ENCODE measurements at regions not wholly inside any gene's neighbourhood (a gene's known extent, or its start where the extent isn't known, plus 50 kb on each side); places are given as distances from the start of the nearest gene placed in this dataset.

- TF ChIP-seq HOMEZ (CRISPR knock-in tag; IDR thresholded peaks at IDR 0.05; ENCODE audit: low read depth) (no peak; the same call in 1 of the 2 replicates), ZNF652 (CRISPR knock-in tag; IDR thresholded peaks at IDR 0.05; ENCODE audit: borderline replicate concordance, low read depth) (peak; percentile 9; the same call in 1 of the 2 replicates), ZNF775 (CRISPR knock-in tag; IDR thresholded peaks at IDR 0.05; ENCODE audit: borderline replicate concordance) (no peak), NFKB2 (CRISPR knock-in tag; IDR thresholded peaks at IDR 0.05; ENCODE audit: borderline replicate concordance) (peak; percentile 81; the same call in 1 of the 2 replicates), ZMYM3 (CRISPR knock-in tag; IDR thresholded peaks at IDR 0.05) (no peak), LRRFIP1 (CRISPR knock-in tag; conservative IDR thresholded peaks at IDR 0.05) (no peak), ATF4 (CRISPR knock-in tag; IDR thresholded peaks at IDR 0.05) (peak in 1 of 2 experiments; percentile 19; a peak in 1 of 4 replicates), ZNF124 (CRISPR knock-in tag; IDR thresholded peaks at IDR 0.05) (no peak), MXI1 (IDR thresholded peaks at IDR 0.05; ENCODE audit: borderline replicate concordance, low read depth, low read length) (peak; percentile 93; the same call in 2 of the 3 replicates), ZNF598 (CRISPR knock-in tag; IDR thresholded peaks at IDR 0.05; ENCODE audit: borderline replicate concordance) (peak; percentile 80; the same call in 1 of the 2 replicates), ZNF800 (CRISPR knock-in tag; IDR thresholded peaks at IDR 0.05) (no peak), SP140L (CRISPR knock-in tag; IDR thresholded peaks at IDR 0.05; ENCODE audit: borderline replicate concordance) (no peak), FUBP1 (CRISPR knock-in tag; IDR thresholded peaks at IDR 0.05; ENCODE audit: borderline replicate concordance) (no peak), ZNF24 (IDR thresholded peaks at IDR 0.05) (no peak), ZNF780A (CRISPR knock-in tag; IDR thresholded peaks at IDR 0.05) (no peak), ATF7-NPFF (CRISPR knock-in tag; IDR thresholded peaks at IDR 0.05; ENCODE audit: low read depth) (no peak; the same call in 1 of the 2 replicates), TCF7L2 (IDR thresholded peaks at IDR 0.05; ENCODE audit: low read depth, low read length) (no peak), TOE1 (CRISPR knock-in tag; IDR thresholded peaks at IDR 0.05) (no peak)
Observed at GRCh38 chr1:9428601-9429341, 110.5 kb upstream of the SLC25A33 start (continued).
